Gastrocnemius medialis (tissue), 4 donors: ENCODE measurements at regions not wholly inside any gene's neighbourhood (a gene's known extent, or its start where the extent isn't known, plus 50 kb on each side); places are given as distances from the start of the nearest gene placed in this dataset.

Experiments used
- POLR2A ChIP-seq, 2 donors: fragments of 450-650 bp; IDR thresholded peaks; one replicate each; pipeline ENCODE4 v1.6.1; 2017; ENCODE audit warnings: antibody characterized with exemption in 2 of 2, mild to moderate bottlenecking in 2 of 2, moderate library complexity in 2 of 2
- TF ChIP-seq, protein P1 (sequence below), 5 experiments: fragments of 450-650 bp in 3 of 5; fragments of 200-600 bp in 2 of 5; sonication (generic) in 2 of 5; IDR thresholded peaks in 4 of 5; conservative IDR thresholded peaks in 1 of 5; 1 replicate in 4 of 5; 2 replicates in 1 of 5; pipeline ENCODE4 v1.5.1; 2016 to 2019; ENCODE audit warnings: antibody characterized with exemption in 5 of 5, mild to moderate bottlenecking in 3 of 5, moderate library complexity in 3 of 5

DNA sequence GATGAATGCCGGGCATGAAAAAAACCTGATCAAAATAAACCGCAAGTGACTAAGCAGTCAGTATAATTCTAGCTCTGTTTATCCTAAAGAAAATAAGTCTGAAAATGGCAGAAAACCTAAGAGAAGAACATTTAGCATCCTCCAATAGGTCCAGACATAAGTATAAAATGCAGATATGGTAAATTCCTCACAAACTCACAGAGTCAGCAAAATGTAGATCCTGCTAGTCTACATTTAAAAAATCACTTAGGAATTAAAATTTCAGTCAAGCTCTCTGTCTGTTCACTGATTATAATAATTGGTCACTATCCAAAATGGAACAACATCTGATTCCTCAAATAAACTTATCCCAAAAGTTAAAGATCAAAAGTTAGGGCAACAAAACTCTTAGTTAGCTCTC, 95.1 kb downstream of the DIO2 start:
- TF ChIP-seq, protein P1, sequence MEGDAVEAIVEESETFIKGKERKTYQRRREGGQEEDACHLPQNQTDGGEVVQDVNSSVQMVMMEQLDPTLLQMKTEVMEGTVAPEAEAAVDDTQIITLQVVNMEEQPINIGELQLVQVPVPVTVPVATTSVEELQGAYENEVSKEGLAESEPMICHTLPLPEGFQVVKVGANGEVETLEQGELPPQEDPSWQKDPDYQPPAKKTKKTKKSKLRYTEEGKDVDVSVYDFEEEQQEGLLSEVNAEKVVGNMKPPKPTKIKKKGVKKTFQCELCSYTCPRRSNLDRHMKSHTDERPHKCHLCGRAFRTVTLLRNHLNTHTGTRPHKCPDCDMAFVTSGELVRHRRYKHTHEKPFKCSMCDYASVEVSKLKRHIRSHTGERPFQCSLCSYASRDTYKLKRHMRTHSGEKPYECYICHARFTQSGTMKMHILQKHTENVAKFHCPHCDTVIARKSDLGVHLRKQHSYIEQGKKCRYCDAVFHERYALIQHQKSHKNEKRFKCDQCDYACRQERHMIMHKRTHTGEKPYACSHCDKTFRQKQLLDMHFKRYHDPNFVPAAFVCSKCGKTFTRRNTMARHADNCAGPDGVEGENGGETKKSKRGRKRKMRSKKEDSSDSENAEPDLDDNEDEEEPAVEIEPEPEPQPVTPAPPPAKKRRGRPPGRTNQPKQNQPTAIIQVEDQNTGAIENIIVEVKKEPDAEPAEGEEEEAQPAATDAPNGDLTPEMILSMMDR (IDR thresholded peaks at IDR 0.05 in 4 of 5, conservative IDR thresholded peaks at IDR 0.05 in 1 of 5): no peak
- no peak for TF ChIP-seq POLR2A (IDR thresholded peaks at IDR 0.05)
